ENCODE measurements at regions not wholly inside any gene's neighbourhood (a gene's known extent, or its start where the extent isn't known, plus 50 kb on each side); places are given as distances from the start of the nearest gene placed in this dataset.

- no peak for ATAC-seq (replicated peaks; ENCODE audit: extremely low read depth, poor library complexity, severe bottlenecking)
- H3K4me1 Mint-ChIP-seq = no peaks in the 10 kb centered on the region
- peaks cover 2% of the 10 kb centered on the region for H3K36me3 Mint-ChIP-seq (ENCODE audit: insufficient read depth)
Observed at GRCh38 chr11:116130122-116130521, 625.9 kb upstream of the CADM1 start.

DNA sequence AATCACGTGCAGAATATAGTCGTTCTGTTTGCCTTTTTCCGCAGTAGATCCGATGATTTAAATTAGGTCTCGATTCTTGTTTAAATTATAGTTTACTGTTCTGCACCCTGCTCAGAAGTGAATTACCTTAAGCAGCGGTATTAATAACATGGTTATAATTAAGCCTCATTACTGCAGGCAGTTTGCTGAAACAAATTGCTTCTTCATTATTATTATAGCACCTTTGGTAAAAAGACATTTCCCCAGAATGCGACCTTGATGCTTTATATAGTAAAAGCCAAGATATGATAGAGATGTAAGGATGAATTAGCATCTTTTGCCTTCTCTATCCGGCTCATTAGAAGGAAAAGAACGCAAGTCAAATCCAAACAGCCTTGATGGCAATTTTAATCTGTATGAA is 625.2 kb upstream of the CADM1 start:
- peaks cover 5% of the 10 kb centered on the region for H3K9me3 Mint-ChIP-seq
- ATAC-seq (replicated peaks; ENCODE audit: extremely low read depth, poor library complexity, severe bottlenecking) (no peak), DNase-seq (ENCODE audit: low spot score in 2 of 2) (no peak)
- no peak overlapping the region for H3K4me3 Mint-ChIP-seq
- no peaks in the 10 kb centered on the region for H3K27me3 Mint-ChIP-seq
- no peaks in the 10 kb centered on the region for H3K4me1 Mint-ChIP-seq
- H3K36me3 Mint-ChIP-seq (ENCODE audit: insufficient read depth) = peaks cover 2% of the 10 kb centered on the region
- H3K27ac Mint-ChIP-seq (ENCODE audit: low read depth) = no peak overlapping the region

More at GRCh38 chr11:116130122-116130521, 625.9 kb upstream of the CADM1 start:
- Mint-ChIP-seq H3K4me3 (no peak overlapping the region), H3K27me3 (no peaks in the 10 kb centered on the region), H3K9me3 (peaks cover 5% of the 10 kb centered on the region), H3K27ac (ENCODE audit: low read depth) (no peak overlapping the region)
- no peak for DNase-seq (ENCODE audit: low spot score in 2 of 2)

DNA sequence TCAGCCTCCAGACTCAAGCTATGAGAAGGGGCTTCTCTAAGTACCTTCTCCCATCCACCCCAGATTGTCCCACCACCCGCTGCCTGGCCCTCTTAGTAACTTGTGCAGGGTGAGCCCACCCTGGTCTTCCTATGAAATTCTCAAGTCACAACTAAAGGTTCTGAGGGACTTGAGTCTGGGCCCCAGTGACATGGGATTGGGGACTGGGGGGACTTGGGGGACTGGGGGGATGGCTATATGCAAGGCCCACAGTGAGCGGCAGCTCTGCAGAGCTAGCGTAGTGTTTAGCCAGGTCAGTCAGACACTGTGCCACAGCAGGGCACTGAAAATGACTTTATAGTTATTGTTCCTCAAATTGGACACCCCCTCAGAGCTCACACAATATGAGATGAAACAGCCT is 622.3 kb upstream of the CADM1 start:
- peaks cover 2% of the 10 kb centered on the region for H3K36me3 Mint-ChIP-seq (ENCODE audit: insufficient read depth)
- ATAC-seq (replicated peaks; ENCODE audit: extremely low read depth, poor library complexity, severe bottlenecking) (no peak), DNase-seq (ENCODE audit: low spot score in 2 of 2) (no peak)
- no peak overlapping the region for H3K4me3 Mint-ChIP-seq
- H3K27me3 Mint-ChIP-seq = no peaks in the 10 kb centered on the region
- H3K4me1 Mint-ChIP-seq = no peaks in the 10 kb centered on the region
- H3K27ac Mint-ChIP-seq (ENCODE audit: low read depth) = no peak overlapping the region
- peaks cover 5% of the 10 kb centered on the region for H3K9me3 Mint-ChIP-seq

DNA sequence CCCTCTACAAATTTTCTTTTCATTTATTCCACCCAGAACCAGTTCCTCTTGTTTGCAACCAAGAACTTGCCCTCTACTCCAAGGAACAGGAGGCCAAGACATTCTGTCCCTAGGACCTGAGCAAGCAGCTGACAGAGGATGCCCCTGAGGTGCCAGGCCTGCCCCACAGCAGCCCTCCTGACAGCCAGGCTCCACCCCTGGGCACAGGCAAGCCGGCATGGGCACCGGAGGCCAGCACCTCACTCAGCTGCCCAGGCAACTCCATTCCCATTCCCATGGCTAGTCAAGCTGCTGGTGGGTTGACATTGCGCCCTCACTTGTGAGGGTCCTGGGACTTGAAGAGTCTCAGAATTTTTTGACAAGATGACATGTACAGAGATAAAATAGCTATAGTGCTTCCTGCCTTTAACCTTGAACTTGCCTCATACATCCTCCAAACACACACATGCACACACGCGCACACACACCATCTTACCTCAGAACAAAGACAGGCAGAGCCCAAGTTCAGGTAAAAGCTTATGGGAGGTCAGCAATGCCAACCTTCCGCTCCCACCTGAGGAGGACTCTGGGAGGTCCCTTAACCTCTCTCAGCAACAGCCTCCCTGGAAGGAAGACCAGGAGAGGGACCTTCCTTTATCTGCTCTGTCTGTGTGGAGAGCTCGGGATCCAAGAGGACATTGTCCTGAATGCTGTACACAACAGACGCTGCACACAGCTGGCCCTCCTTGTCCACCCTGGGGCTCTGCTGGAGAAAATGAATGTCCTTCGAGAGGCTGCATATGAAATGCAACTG is 620.9 kb upstream of the CADM1 start:
- ATAC-seq (replicated peaks; ENCODE audit: extremely low read depth, poor library complexity, severe bottlenecking) (no peak), DNase-seq (ENCODE audit: low spot score in 2 of 2) (no peak)
- Mint-ChIP-seq H3K27me3 (no peaks in the 10 kb centered on the region), H3K27ac (ENCODE audit: low read depth) (no peak overlapping the region), H3K4me3 (no peak overlapping the region), H3K36me3 (ENCODE audit: insufficient read depth) (no peaks in the 10 kb centered on the region), H3K9me3 (peaks cover 5% of the 10 kb centered on the region), H3K4me1 (no peaks in the 10 kb centered on the region)

GRCh38 chr11:116123739-116124138 is 619.5 kb upstream of the CADM1 start:
- no peak overlapping the region for H3K4me3 Mint-ChIP-seq
- ATAC-seq (replicated peaks; ENCODE audit: extremely low read depth, poor library complexity, severe bottlenecking) = no peak
- no peaks in the 10 kb centered on the region for H3K36me3 Mint-ChIP-seq (ENCODE audit: insufficient read depth)
- H3K27me3 Mint-ChIP-seq = peaks cover 8% of the 10 kb centered on the region
- peaks cover 11% of the 10 kb centered on the region for H3K9me3 Mint-ChIP-seq
- no peak overlapping the region for H3K27ac Mint-ChIP-seq (ENCODE audit: low read depth)
- H3K4me1 Mint-ChIP-seq = no peaks in the 10 kb centered on the region
- no peak for DNase-seq (ENCODE audit: low spot score in 2 of 2)

- Mint-ChIP-seq H3K4me1 (no peaks in the 10 kb centered on the region), H3K9me3 (peaks cover 11% of the 10 kb centered on the region), H3K4me3 (no peak overlapping the region), H3K36me3 (ENCODE audit: insufficient read depth) (no peaks in the 10 kb centered on the region), H3K27me3 (peaks cover 12% of the 10 kb centered on the region), H3K27ac (ENCODE audit: low read depth) (no peak overlapping the region)
- ATAC-seq (replicated peaks; ENCODE audit: extremely low read depth, poor library complexity, severe bottlenecking) (no peak), DNase-seq (ENCODE audit: low spot score in 2 of 2) (no peak)
Observed at GRCh38 chr11:116122697-116123472, 618.7 kb upstream of the CADM1 start.

DNA sequence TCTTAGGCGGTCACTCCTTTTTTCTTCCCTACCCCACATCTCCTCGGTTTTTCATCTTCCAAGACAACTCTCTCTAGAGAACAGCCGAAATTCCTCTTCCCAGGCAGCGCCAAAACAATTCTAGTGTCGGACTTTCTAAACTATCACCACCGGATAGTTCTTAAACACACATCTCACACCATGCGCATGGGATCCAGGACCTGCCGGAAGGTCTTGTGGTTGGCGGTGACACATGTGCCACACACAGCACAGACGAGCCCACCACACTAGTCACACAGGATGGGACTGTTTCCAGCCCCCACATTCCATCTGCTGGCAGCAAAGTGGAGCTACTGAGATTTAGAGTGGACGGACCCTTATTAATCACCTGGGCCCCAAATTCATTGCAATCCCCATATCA is 614.9 kb upstream of the CADM1 start:
- H3K27ac Mint-ChIP-seq (ENCODE audit: low read depth) = no peak overlapping the region
- ATAC-seq (replicated peaks; ENCODE audit: extremely low read depth, poor library complexity, severe bottlenecking) = no peak
- H3K4me3 Mint-ChIP-seq = no peak overlapping the region
- no peaks in the 10 kb centered on the region for H3K4me1 Mint-ChIP-seq
- H3K27me3 Mint-ChIP-seq = peaks cover 25% of the 10 kb centered on the region
- peaks cover 9% of the 10 kb centered on the region for H3K9me3 Mint-ChIP-seq
- DNase-seq (ENCODE audit: low spot score in 2 of 2) = no peak
- H3K36me3 Mint-ChIP-seq (ENCODE audit: insufficient read depth) = no peaks in the 10 kb centered on the region

GRCh38 chr11:116118138-116118470 is 613.9 kb upstream of the CADM1 start:
- DNase-seq (ENCODE audit: low spot score in 2 of 2) (no peak), ATAC-seq (replicated peaks; ENCODE audit: extremely low read depth, poor library complexity, severe bottlenecking) (no peak)
- no peaks in the 10 kb centered on the region for H3K4me1 Mint-ChIP-seq
- H3K27ac Mint-ChIP-seq (ENCODE audit: low read depth) = no peak overlapping the region
- no peaks in the 10 kb centered on the region for H3K36me3 Mint-ChIP-seq (ENCODE audit: insufficient read depth)
- peaks cover 31% of the 10 kb centered on the region for H3K27me3 Mint-ChIP-seq
- H3K4me3 Mint-ChIP-seq = no peak overlapping the region
- H3K9me3 Mint-ChIP-seq = peaks cover 13% of the 10 kb centered on the region

DNA sequence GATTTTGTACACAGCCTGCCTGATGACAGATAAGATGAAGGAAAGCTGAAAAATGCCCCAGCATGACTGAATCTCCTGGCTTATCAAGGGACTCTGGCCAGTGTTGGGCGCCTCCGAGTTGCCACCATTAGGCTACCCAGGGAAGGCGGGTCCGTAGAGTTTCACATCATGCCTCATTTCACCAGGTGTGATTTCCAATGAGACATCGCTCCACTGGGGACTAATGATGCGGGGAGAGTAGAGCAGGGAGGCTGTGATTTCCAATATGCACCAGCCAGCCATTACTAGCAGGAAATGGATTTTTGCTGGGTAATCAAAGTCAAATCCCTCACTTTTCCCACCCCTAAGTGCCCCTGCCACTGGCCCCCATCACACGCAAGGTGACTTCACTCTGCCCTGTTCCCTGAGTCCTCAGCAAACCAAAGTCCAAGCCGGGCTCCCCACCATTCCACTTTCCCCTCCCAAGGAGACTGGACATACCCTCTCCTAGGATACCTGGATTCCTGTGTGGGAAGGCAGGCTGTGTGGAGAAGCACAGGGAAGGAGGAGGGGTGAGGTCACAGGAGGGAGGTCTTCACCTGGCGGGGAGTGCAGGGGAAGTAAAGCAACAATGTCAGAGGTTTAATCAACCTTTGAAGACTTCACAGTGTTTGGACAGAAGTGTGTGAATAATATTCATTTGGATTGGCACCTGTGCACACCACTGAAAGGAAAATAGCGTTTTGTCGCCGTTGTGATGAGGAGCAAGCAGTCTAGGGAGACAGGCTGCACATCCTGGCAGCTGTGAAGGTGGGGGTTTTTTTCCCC is 613.3 kb upstream of the CADM1 start:
- DNase-seq (ENCODE audit: low spot score in 2 of 2) (no peak), ATAC-seq (replicated peaks; ENCODE audit: extremely low read depth, poor library complexity, severe bottlenecking) (no peak)
- Mint-ChIP-seq H3K27me3 (peaks cover 31% of the 10 kb centered on the region), H3K4me3 (no peak overlapping the region), H3K4me1 (no peaks in the 10 kb centered on the region), H3K27ac (ENCODE audit: low read depth) (no peak overlapping the region), H3K9me3 (peaks cover 13% of the 10 kb centered on the region), H3K36me3 (ENCODE audit: insufficient read depth) (no peaks in the 10 kb centered on the region)

GRCh38 chr11:116115801-116116200 is 611.6 kb upstream of the CADM1 start:
- H3K4me1 Mint-ChIP-seq = no peaks in the 10 kb centered on the region
- H3K27me3 Mint-ChIP-seq = peaks cover 31% of the 10 kb centered on the region
- no peaks in the 10 kb centered on the region for H3K36me3 Mint-ChIP-seq (ENCODE audit: insufficient read depth)
- DNase-seq (ENCODE audit: low spot score in 2 of 2) (no peak), ATAC-seq (replicated peaks; ENCODE audit: extremely low read depth, poor library complexity, severe bottlenecking) (no peak)
- H3K9me3 Mint-ChIP-seq = peaks cover 13% of the 10 kb centered on the region
- H3K27ac Mint-ChIP-seq (ENCODE audit: low read depth) = no peak overlapping the region
- no peak overlapping the region for H3K4me3 Mint-ChIP-seq

DNA sequence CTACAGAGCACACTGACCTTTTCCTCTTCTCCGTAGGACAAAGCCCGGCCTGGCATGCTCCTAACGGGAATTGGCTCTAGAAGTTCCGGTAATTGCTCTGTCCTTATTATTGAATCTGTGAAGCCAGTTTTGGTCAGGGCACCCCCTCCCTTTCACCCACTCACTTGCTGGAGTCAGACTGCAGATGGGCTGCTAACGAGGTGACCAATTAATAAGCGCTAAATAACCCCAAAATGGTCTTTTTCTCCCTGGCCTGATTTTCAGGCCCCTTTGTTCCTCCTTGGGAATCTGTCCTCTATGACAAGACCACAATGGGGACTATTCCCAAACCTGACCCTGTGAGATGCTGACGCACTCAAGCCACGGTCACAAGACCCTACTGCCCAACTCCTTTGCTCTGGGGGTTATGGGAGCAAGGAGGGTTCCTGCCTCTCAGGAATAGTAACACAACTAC is 610.0 kb upstream of the CADM1 start:
- no peak overlapping the region for H3K4me3 Mint-ChIP-seq
- H3K9me3 Mint-ChIP-seq = peaks cover 12% of the 10 kb centered on the region
- DNase-seq (ENCODE audit: low spot score in 2 of 2) (no peak), ATAC-seq (replicated peaks; ENCODE audit: extremely low read depth, poor library complexity, severe bottlenecking) (no peak)
- H3K4me1 Mint-ChIP-seq = no peaks in the 10 kb centered on the region
- no peaks in the 10 kb centered on the region for H3K36me3 Mint-ChIP-seq (ENCODE audit: insufficient read depth)
- no peak overlapping the region for H3K27ac Mint-ChIP-seq (ENCODE audit: low read depth)
- H3K27me3 Mint-ChIP-seq = peaks cover 28% of the 10 kb centered on the region

DNA sequence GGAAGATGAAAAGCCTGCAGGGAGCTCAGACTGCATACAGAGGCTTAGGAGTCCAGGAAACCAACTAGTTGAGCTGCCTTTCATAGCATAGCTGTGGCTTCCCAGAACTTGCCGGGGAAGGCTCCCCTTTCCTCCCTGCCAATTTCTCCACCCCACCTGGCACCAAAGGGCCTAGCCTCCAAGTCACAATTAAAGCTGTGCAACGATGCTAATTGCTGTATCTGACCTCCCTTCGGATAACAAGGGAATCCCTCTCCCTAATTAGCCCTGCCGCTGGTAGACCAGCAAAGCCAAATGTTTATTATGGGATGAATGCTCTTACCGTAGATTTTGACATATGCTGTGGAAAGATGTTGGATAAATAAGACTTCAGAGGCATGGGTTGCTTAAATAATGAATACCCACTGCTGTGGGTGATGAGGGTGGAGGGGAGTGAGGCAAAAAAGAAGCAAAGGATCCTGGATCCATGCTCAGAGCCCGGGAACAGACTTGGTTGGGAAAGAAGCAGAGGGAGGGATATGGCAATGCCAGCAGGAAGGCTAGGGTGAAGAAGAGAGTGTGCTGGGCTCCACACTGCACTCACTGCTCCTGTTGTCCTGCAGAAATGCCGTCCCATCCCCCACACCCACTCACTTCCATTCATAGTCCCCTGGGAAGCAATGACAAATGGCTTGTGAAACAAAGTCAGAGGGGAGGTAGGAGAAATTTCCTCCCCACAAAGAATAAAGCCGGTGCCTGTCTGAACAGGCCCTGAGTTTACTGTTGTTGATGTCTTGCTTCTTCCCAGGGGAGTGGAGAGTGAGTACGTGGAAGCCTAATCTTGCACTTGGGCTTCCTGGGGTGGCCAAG is 608.1 kb upstream of the CADM1 start:
- Mint-ChIP-seq H3K9me3 (peaks cover 7% of the 10 kb centered on the region), H3K27me3 (peaks cover 19% of the 10 kb centered on the region), H3K4me1 (no peaks in the 10 kb centered on the region), H3K27ac (ENCODE audit: low read depth) (no peak overlapping the region), H3K4me3 (no peak overlapping the region), H3K36me3 (ENCODE audit: insufficient read depth) (no peaks in the 10 kb centered on the region)
- DNase-seq (ENCODE audit: low spot score in 2 of 2) (no peak), ATAC-seq (replicated peaks; ENCODE audit: extremely low read depth, poor library complexity, severe bottlenecking) (no peak)

All from central memory CD8-positive, alpha-beta T cell (primary cell).